GM10248 (cell line): ENCODE measurements at regions not wholly inside any gene's neighbourhood (a gene's known extent, or its start where the extent isn't known, plus 50 kb on each side); places are given as distances from the start of the nearest gene placed in this dataset.

Source experiments
- CTCF ChIA-PET: fragments of 300-600 bp; sonication (Branson Sonifier 250); formaldehyde crosslinking; extraction: SDS; loops from one replicate; lab custom pipeline; 2021; ENCODE audit warnings: antibody characterized with exemption; lab: Yijun Ruan, JAX
- POLR2A ChIA-PET: fragments of 350-650 bp; sonication (Branson Sonifier 250); formaldehyde crosslinking; extraction: SDS; loops from one replicate; lab custom pipeline; 2020; ENCODE audit warnings: antibody characterized with exemption; lab: Yijun Ruan, JAX
- DNase-seq: peaks from one replicate; pipeline ENCODE4 v3.0.0; 2012; ENCODE audit errors: extremely low spot score
- TF ChIP-seq, protein P1 (sequence below): IDR thresholded peaks from 2 replicates; pipeline ENCODE4 v1.5.1; 2012; ENCODE audit warnings: mild to moderate bottlenecking, low read depth; ENCODE audit errors: extremely low read depth, missing control alignments, control extremely low read depth

- no peak for DNase-seq
- ChIA-PET CTCF (no interaction called here), POLR2A (no interaction called here)
- TF ChIP-seq, protein P1, sequence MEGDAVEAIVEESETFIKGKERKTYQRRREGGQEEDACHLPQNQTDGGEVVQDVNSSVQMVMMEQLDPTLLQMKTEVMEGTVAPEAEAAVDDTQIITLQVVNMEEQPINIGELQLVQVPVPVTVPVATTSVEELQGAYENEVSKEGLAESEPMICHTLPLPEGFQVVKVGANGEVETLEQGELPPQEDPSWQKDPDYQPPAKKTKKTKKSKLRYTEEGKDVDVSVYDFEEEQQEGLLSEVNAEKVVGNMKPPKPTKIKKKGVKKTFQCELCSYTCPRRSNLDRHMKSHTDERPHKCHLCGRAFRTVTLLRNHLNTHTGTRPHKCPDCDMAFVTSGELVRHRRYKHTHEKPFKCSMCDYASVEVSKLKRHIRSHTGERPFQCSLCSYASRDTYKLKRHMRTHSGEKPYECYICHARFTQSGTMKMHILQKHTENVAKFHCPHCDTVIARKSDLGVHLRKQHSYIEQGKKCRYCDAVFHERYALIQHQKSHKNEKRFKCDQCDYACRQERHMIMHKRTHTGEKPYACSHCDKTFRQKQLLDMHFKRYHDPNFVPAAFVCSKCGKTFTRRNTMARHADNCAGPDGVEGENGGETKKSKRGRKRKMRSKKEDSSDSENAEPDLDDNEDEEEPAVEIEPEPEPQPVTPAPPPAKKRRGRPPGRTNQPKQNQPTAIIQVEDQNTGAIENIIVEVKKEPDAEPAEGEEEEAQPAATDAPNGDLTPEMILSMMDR: no peak
Measured at GRCh38 chr9:116032683-116033440, 120.7 kb upstream of the PAPPA start.

DNA sequence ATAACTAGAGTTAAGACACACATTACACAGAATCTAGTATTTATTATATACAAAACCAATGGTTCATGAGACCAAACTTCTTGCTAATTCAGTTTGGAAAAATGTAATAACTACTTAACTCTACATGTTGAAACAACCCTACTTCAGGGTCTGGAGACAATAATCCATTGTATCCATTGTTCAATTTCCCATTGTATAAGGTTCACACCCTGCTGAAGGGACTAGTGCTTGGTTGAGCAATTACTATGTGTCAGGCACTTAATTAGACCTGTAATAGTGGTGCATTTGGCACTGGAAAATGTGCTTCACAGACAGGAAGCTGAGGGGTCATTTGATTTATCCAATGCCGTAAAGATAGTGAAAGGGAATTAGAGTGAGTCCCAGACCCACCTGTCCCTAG, 114.3 kb upstream of the PAPPA start:
- DNase-seq: no peak
- TF ChIP-seq, protein P1: no peak
- ChIA-PET CTCF (no interaction called here), POLR2A (no interaction called here)

DNA sequence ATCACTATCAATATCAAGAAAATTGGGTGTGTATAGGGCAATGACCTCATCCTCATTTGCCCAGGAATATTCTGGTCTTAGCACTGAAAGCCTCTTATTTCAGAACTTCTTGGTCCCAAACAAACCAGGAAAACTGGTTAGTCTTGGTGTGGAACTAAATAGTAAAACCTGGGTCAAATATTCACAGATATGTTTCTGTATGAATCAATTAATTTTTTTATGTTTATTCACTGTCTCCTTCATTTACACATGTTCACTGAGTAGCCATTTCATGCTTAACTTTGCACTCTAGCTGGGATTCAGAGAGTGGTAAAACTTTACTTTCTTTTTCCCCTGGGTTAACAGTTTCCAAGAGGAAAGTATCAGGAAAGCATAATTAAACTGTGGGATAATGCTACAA, 113.7 kb upstream of the PAPPA start:
- TF ChIP-seq, protein P1: no peak
- ChIA-PET POLR2A (no interaction called here), CTCF (no interaction called here)
- no peak for DNase-seq

- ChIA-PET CTCF (no interaction called here), POLR2A (no interaction called here)
- TF ChIP-seq, protein P1: no peak
- DNase-seq: no peak
Measured at GRCh38 chr9:116042321-116042720, 111.3 kb upstream of the PAPPA start.

GRCh38 chr9:116045083-116045482, 108.5 kb upstream of the PAPPA start:
- no peak for DNase-seq
- POLR2A ChIA-PET: no interaction called here
- TF ChIP-seq, protein P1: no peak
- CTCF ChIA-PET: no interaction called here

DNA sequence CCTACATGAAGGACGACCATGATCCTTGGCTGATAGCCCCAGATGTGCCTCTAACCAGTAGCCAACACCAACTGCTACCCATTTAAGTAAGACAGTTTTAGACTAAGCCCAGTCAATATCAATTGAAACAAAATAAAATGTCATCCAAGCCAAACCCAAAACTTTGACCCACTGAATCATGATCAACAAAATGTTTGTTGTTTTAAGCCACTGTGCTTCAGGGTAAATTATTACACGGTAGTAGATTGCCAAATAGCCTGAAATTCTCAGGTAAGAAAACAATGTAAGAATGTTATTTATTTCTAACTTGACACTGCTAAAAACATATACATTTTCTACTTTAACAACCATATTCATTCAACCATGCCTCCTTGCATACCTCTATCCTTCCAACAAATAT, 105.5 kb upstream of the PAPPA start:
- ChIA-PET CTCF (no interaction called here), POLR2A (no interaction called here)
- TF ChIP-seq, protein P1: no peak

More for the DNA sequence above, 105.5 kb upstream of the PAPPA start:
- DNase-seq: no peak
